Islet precursor cell (in vitro differentiated cells): ENCODE measurements at regions not wholly inside any gene's neighbourhood (a gene's known extent, or its start where the extent isn't known, plus 50 kb on each side); places are given as distances from the start of the nearest gene placed in this dataset.

ENCODE experiments used
- DNase-seq: peaks from one replicate; pipeline ENCODE4 v3.0.0-alpha.2; 2018

- DNase-seq = peak; percentile 83
These were observed 64.7 kb upstream of the TLK1 start for GRCh38 chr2:171225302-171225980.

GRCh38 chr2:171217330-171217729 is 56.6 kb upstream of the TLK1 start:
- no peak for DNase-seq

GRCh38 chr2:171216631-171217030 is 55.9 kb upstream of the TLK1 start:
- no peak for DNase-seq

GRCh38 chr2:171214093-171214492 is 53.4 kb upstream of the TLK1 start:
- DNase-seq = no peak

DNA sequence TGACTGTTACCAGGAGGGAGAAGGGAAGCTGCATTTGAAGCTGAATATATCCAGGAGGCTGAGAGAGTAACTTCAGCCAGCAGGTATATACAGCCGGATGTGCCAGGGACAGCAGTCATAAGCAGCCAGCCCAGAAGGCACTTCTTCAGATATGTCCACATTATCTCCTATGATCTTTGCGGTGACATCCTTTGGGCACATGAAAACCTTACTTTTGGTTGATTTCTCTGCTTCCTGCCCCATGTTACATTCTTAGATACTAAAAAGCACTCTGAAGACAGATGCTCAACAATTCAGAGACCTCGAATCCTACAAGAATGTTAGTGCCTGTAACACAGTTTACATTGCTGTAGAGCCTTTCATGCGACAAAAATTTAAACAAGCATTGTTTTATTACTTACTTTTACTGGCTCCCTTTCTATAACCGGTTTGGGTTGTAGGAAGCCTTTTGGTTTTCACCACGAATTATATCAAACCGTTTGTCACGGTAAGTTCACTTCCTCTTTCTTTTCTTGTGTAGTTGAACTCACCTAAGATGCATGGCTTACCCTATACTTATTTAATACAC is 50.3 kb upstream of the TLK1 start:
- DNase-seq = no peak
